Keratinocyte (primary cell): ENCODE measurements at regions not wholly inside any gene's neighbourhood (a gene's known extent, or its start where the extent isn't known, plus 50 kb on each side); places are given as distances from the start of the nearest gene placed in this dataset.
A peak's percentile ranks its signal among the peaks of the same experiment; 100 is the strongest.

Experiments
- DNase-seq: peaks from one replicate; pipeline ENCODE4 v3.0.0-alpha.2; 2011; ENCODE audit warnings: low read depth, missing footprints, low spot score
- FAIRE-seq: peaks from 2 replicates; lab custom pipeline; 2011; peaks lifted over from hg19 to GRCh38; lab: Jason Lieb, UNC
- H2AFZ ChIP-seq: 2 replicates; pipeline ENCODE4 v1.6.0; 2012; ENCODE audit warnings: low read length, control low read depth, inconsistent platforms; ENCODE audit not compliant: control insufficient read depth
- H3K27ac ChIP-seq: 2 replicates; pipeline ENCODE4 v1.5.1; 2011; ENCODE audit warnings: low read length; ENCODE audit not compliant: control insufficient read depth, insufficient read depth
- H3K27me3 ChIP-seq: 3 replicates; pipeline ENCODE4 v1.6.0; 2011; ENCODE audit warnings: low read length; ENCODE audit not compliant: control insufficient read depth, insufficient read depth; ENCODE audit errors: extremely low read depth
- H3K36me3 ChIP-seq, 2 experiments: 2 replicates in 1 of 2; 3 replicates in 1 of 2; pipeline ENCODE4 v1.5.1; 2011; ENCODE audit warnings: low read length in 2 of 2, mild to moderate bottlenecking in 1 of 2; ENCODE audit not compliant: control insufficient read depth in 2 of 2, insufficient read depth in 2 of 2; ENCODE audit errors: extremely low read depth in 1 of 2
- H3K4me1 ChIP-seq: 3 replicates; pipeline ENCODE4 v1.5.1; 2011; ENCODE audit warnings: low read length; ENCODE audit not compliant: control insufficient read depth, insufficient read depth; ENCODE audit errors: extremely low read depth
- H3K4me2 ChIP-seq: 3 replicates; pipeline ENCODE4 v1.6.0; 2011; ENCODE audit warnings: low read depth, low read length; ENCODE audit not compliant: control insufficient read depth, insufficient read depth; ENCODE audit errors: extremely low read depth
- H3K4me3 ChIP-seq, 3 experiments: fragments of 200-600 bp in 1 of 3; sonication (generic) in 1 of 3; 2 replicates in 2 of 3; 3 replicates in 1 of 3; pipeline ENCODE4 v1.5.1; 2011 to 2016; ENCODE audit warnings: low read length in 3 of 3, mild to moderate bottlenecking in 3 of 3, control low read depth in 2 of 3, inconsistent platforms in 1 of 3, low read depth in 1 of 3, mixed read lengths in 1 of 3, mixed run types in 1 of 3, moderate library complexity in 1 of 3; ENCODE audit not compliant: control insufficient read depth in 2 of 3, insufficient read depth in 2 of 3; ENCODE audit errors: extremely low read depth in 1 of 3
- H3K79me2 ChIP-seq: 2 replicates; pipeline ENCODE4 v1.6.0; 2012; ENCODE audit warnings: low read length; ENCODE audit not compliant: control insufficient read depth, insufficient read depth
- H3K9ac ChIP-seq: 3 replicates; pipeline ENCODE4 v1.6.0; 2011; ENCODE audit warnings: low read length; ENCODE audit not compliant: control insufficient read depth, insufficient read depth; ENCODE audit errors: extremely low read depth
- H3K9me1 ChIP-seq: 3 replicates; pipeline ENCODE4 v1.6.0; 2011; ENCODE audit warnings: low read length; ENCODE audit not compliant: control insufficient read depth, insufficient read depth; ENCODE audit errors: extremely low read depth
- H3K9me3 ChIP-seq: 2 replicates; pipeline ENCODE4 v1.5.1; 2012; ENCODE audit warnings: low read depth, low read length; ENCODE audit not compliant: control insufficient read depth
- H4K20me1 ChIP-seq: 3 replicates; pipeline ENCODE4 v1.6.0; 2011; ENCODE audit warnings: low read length; ENCODE audit not compliant: control insufficient read depth, insufficient read depth; ENCODE audit errors: extremely low read depth
- EZH2 ChIP-seq: IDR thresholded peaks from one replicate; pipeline ENCODE4 v1.6.1; 2012; ENCODE audit warnings: inconsistent platforms, mild to moderate bottlenecking, low read length, moderate library complexity
- dilution Hi-C: fragments of 300-500 bp; cut with MboI; formaldehyde crosslinking; loops from one replicate; pipeline ENCODE4 v1.7.0; 2020; ENCODE audit warnings: low sequenced_read_pairs; ENCODE audit not compliant: extremely low pct_ligation_motif_present
- TF ChIP-seq, protein P1 (sequence below), 3 experiments: IDR thresholded peaks in 1 of 3; conservative IDR thresholded peaks in 1 of 3; optimal IDR thresholded peaks in 1 of 3; 2 replicates in 2 of 3; 3 replicates in 1 of 3; pipeline versions ENCODE3 to v1.5.1; 2011; ENCODE audit warnings: low read length in 3 of 3, mild to moderate bottlenecking in 3 of 3, moderate library complexity in 2 of 3, control low read depth in 1 of 3, inconsistent platforms in 1 of 3; ENCODE audit not compliant: insufficient read depth in 2 of 3; ENCODE audit errors: extremely low read depth in 1 of 3

DNA sequence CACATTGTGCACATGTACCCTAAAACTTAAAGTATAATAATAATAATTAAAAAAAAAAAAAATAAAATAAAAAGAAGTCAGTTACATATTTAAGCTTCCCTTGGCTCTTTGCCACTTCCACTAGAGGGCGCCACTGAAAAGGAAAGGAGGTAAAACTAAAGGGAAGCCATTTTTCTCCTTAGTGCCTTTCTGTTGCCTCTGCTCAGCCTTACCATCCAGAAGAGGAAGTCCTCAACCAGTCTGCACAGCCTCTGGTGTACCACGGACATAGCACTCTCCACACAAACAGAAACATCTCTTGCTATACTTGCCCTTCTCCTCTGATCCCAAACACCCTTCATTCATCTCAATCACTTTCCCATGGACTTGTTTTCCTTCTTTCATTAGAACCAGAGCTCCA is 169.0 kb upstream of the EEA1 start:
- no peak overlapping the region for H3K4me2 ChIP-seq
- H3K4me3 ChIP-seq = no peak overlapping the region
- H4K20me1 ChIP-seq = no peaks in the 10 kb centered on the region
- dilution Hi-C loops = no loop called here
- DNase-seq (peak; percentile 33), FAIRE-seq (no peak)
- no peaks in the 10 kb centered on the region for H3K27me3 ChIP-seq
- no peaks in the 10 kb centered on the region for H3K9me1 ChIP-seq
- no peaks in the 10 kb centered on the region for H3K36me3 ChIP-seq
- H3K4me1 ChIP-seq = peaks cover 4% of the 10 kb centered on the region
- no peaks in the 10 kb centered on the region for H3K79me2 ChIP-seq
- no peak overlapping the region for H2AFZ ChIP-seq
- TF ChIP-seq EZH2 = no peak
- TF ChIP-seq, protein P1, sequence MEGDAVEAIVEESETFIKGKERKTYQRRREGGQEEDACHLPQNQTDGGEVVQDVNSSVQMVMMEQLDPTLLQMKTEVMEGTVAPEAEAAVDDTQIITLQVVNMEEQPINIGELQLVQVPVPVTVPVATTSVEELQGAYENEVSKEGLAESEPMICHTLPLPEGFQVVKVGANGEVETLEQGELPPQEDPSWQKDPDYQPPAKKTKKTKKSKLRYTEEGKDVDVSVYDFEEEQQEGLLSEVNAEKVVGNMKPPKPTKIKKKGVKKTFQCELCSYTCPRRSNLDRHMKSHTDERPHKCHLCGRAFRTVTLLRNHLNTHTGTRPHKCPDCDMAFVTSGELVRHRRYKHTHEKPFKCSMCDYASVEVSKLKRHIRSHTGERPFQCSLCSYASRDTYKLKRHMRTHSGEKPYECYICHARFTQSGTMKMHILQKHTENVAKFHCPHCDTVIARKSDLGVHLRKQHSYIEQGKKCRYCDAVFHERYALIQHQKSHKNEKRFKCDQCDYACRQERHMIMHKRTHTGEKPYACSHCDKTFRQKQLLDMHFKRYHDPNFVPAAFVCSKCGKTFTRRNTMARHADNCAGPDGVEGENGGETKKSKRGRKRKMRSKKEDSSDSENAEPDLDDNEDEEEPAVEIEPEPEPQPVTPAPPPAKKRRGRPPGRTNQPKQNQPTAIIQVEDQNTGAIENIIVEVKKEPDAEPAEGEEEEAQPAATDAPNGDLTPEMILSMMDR (optimal IDR thresholded peaks at IDR 0.05 in 1 of 3, IDR thresholded peaks at IDR 0.05 in 1 of 3, conservative IDR thresholded peaks at IDR 0.05 in 1 of 3; ENCODE audit: extremely low read depth in 1 of 3, insufficient read depth in 2 of 3, low read length in 3 of 3) = peak; percentile 33 to 47 (median 34)
- H3K27ac ChIP-seq = no peak overlapping the region
- no peaks in the 10 kb centered on the region for H3K9me3 ChIP-seq
- no peak overlapping the region for H3K9ac ChIP-seq

DNA sequence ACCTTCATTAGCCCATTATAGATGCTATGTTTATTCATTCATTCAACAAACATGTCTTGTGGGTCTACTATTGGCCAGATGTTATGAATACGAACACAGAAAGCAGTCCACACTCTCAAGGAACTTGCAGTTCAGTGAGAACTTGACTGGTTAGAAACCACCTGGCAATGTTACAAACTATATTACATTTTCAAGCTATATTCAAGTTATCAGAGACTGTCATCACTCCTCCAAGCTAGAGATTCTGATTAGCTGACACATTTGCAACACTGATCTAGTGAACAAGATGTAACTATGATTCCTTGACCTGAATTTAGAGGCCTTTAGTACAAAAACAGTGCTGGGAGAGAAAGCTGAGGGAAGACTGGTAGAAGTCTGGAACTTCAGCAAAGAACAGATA is 170.7 kb upstream of the EEA1 start:
- no peaks in the 10 kb centered on the region for H3K9me1 ChIP-seq
- DNase-seq (no peak), FAIRE-seq (no peak)
- H4K20me1 ChIP-seq = no peaks in the 10 kb centered on the region
- peaks cover 4% of the 10 kb centered on the region for H3K4me1 ChIP-seq
- TF ChIP-seq, protein P1 (optimal IDR thresholded peaks at IDR 0.05 in 1 of 3, IDR thresholded peaks at IDR 0.05 in 1 of 3, conservative IDR thresholded peaks at IDR 0.05 in 1 of 3; ENCODE audit: extremely low read depth in 1 of 3, insufficient read depth in 2 of 3, low read length in 3 of 3) = no peak
- no peak for TF ChIP-seq EZH2
- H3K4me3 ChIP-seq = no peak overlapping the region
- no peak overlapping the region for H3K27ac ChIP-seq
- no peaks in the 10 kb centered on the region for H3K9me3 ChIP-seq
- dilution Hi-C loops = no loop called here
- no peak overlapping the region for H3K4me2 ChIP-seq
- no peaks in the 10 kb centered on the region for H3K79me2 ChIP-seq
- no peak overlapping the region for H2AFZ ChIP-seq
- no peak overlapping the region for H3K9ac ChIP-seq
- H3K36me3 ChIP-seq = no peaks in the 10 kb centered on the region
- no peaks in the 10 kb centered on the region for H3K27me3 ChIP-seq
